HG02943 (cell line): ENCODE measurements at regions not wholly inside any gene's neighbourhood (a gene's known extent, or its start where the extent isn't known, plus 50 kb on each side); places are given as distances from the start of the nearest gene placed in this dataset.

Experiments
- ATAC-seq: cut with Tn5 transposase; IDR thresholded peaks from one replicate; pipeline ENCODE4 v1.9.1; 2021; ENCODE audit warnings: mild to moderate bottlenecking, low read depth, moderate library complexity; ENCODE audit not compliant: unreplicated experiment

- no peak for ATAC-seq
These were observed 550.6 kb upstream of the SEMA3D start for GRCh38 chr7:85737426-85737825.

GRCh38 chr7:85736085-85736484 lies 549.2 kb upstream of the SEMA3D start:
- no peak for ATAC-seq

- no peak for ATAC-seq
These were observed 548.0 kb upstream of the SEMA3D start for GRCh38 chr7:85734823-85735222.

GRCh38 chr7:85733169-85733915 lies 546.5 kb upstream of the SEMA3D start:
- no peak for ATAC-seq

- no peak for ATAC-seq
These were observed 543.2 kb upstream of the SEMA3D start for GRCh38 chr7:85730012-85730411.

GRCh38 chr7:85725026-85725425 lies 538.2 kb upstream of the SEMA3D start:
- no peak for ATAC-seq

GRCh38 chr7:85719981-85720953 lies 533.4 kb upstream of the SEMA3D start:
- ATAC-seq: no peak

- ATAC-seq: no peak
These were observed 529.5 kb upstream of the SEMA3D start for GRCh38 chr7:85716353-85716752.

GRCh38 chr7:85714951-85715350 lies 528.1 kb upstream of the SEMA3D start:
- no peak for ATAC-seq

- ATAC-seq: no peak
These were observed 527.3 kb upstream of the SEMA3D start for GRCh38 chr7:85714043-85714578.

- no peak for ATAC-seq
These were observed 526.3 kb upstream of the SEMA3D start for GRCh38 chr7:85713171-85713570.

GRCh38 chr7:85711894-85712293 lies 525.0 kb upstream of the SEMA3D start:
- no peak for ATAC-seq

- no peak for ATAC-seq
These were observed 524.1 kb upstream of the SEMA3D start for GRCh38 chr7:85710960-85711359.

- ATAC-seq: no peak
These were observed 521.4 kb upstream of the SEMA3D start for GRCh38 chr7:85708221-85708620.

GRCh38 chr7:85705076-85705475 lies 518.2 kb upstream of the SEMA3D start:
- no peak for ATAC-seq

- ATAC-seq: no peak
These were observed 516.6 kb upstream of the SEMA3D start for GRCh38 chr7:85703251-85704010.

- no peak for ATAC-seq
These were observed 515.5 kb upstream of the SEMA3D start for GRCh38 chr7:85702348-85702747.

- ATAC-seq: no peak
These were observed 512.6 kb upstream of the SEMA3D start for GRCh38 chr7:85699482-85699881.

GRCh38 chr7:85695533-85695932 lies 508.7 kb upstream of the SEMA3D start:
- no peak for ATAC-seq

GRCh38 chr7:85695041-85695440 lies 508.2 kb upstream of the SEMA3D start:
- ATAC-seq: no peak

- no peak for ATAC-seq
These were observed 506.5 kb upstream of the SEMA3D start for GRCh38 chr7:85693326-85693725.
